K562 (cell line): ENCODE measurements at regions not wholly inside any gene's neighbourhood (a gene's known extent, or its start where the extent isn't known, plus 50 kb on each side); places are given as distances from the start of the nearest gene placed in this dataset.

Experiments
- CHD4 ChIP-seq: fragments of 200-600 bp; sonication (generic); IDR thresholded peaks from 3 replicates; pipeline ENCODE4 v1.6.1; 2012; ENCODE audit warnings: low read depth, mild to moderate bottlenecking, mixed read lengths, low read length, inconsistent platforms; ENCODE audit not compliant: insufficient read depth, insufficient replicate concordance, poor library complexity, severe bottlenecking
- EP300 ChIP-seq: IDR thresholded peaks from 2 replicates; pipeline ENCODE4 v1.6.1; 2012; ENCODE audit warnings: low read length, improper control_type of control experiment
- MTA3 ChIP-seq: fragments of 450-650 bp; formaldehyde crosslinking; IDR thresholded peaks from 2 replicates; pipeline ENCODE4 v1.6.1; 2017; ENCODE audit warnings: mild to moderate bottlenecking, borderline replicate concordance

DNA sequence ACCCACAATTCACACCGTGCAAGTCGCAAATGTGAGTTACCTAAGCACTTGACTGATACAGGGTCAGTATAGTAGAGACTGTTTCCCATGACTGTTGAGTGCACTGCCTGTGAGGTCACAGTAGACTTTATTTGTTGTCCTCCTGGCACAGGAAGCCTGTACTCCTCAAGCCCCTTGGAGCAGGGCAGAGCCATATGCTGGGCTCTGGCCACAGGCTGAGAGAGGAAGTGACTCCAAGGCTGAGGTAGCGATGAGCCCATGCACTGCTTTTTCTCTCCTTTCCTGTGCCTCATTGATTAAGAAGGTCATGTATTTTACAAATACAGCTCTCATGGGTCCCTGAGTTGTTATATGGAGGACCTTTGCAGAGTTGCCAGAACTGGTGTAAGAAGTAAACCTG lies 287.7 kb downstream of the SRBD1 start:
- no peak for TF ChIP-seq CHD4
- no peak for TF ChIP-seq EP300
- no peak for TF ChIP-seq MTA3
